GM18507 (cell line): ENCODE measurements at regions not wholly inside any gene's neighbourhood (a gene's known extent, or its start where the extent isn't known, plus 50 kb on each side); places are given as distances from the start of the nearest gene placed in this dataset.
"Not testable (repeated sequence)": the region's sequence is repeated elsewhere in the genome, so short reads cannot be mapped to it uniquely, and the experiment has no call there.

Experiments
- DNase-seq: peaks from one replicate; pipeline ENCODE4 v3.0.0; 2011; ENCODE audit warnings: low read depth; ENCODE audit not compliant: insufficient read length; ENCODE audit errors: extremely low spot score
- FAIRE-seq: peaks from 2 replicates; lab custom pipeline; 2011; peaks lifted over from hg19 to GRCh38; lab: Jason Lieb, UNC

- not testable (repeated sequence) for FAIRE-seq
These were observed 119.2 kb downstream of the SEPTIN14 start for GRCh38 chr7:55743454-55743717.

GRCh38 chr7:55742651-55743453, 119.7 kb downstream of the SEPTIN14 start:
- DNase-seq, FAIRE-seq: not testable (repeated sequence)

More at GRCh38 chr7:55743454-55743717, 119.2 kb downstream of the SEPTIN14 start:
- DNase-seq: not testable (repeated sequence)

GRCh38 chr7:55741721-55742631, 120.6 kb downstream of the SEPTIN14 start:
- not testable (repeated sequence) for DNase-seq, FAIRE-seq

- not testable (repeated sequence) for FAIRE-seq, DNase-seq
These were observed 121.8 kb downstream of the SEPTIN14 start for GRCh38 chr7:55740633-55741250.

- FAIRE-seq: not testable (repeated sequence)
These were observed 122.5 kb downstream of the SEPTIN14 start for GRCh38 chr7:55740053-55740452.

GRCh38 chr7:55736641-55737221, 125.8 kb downstream of the SEPTIN14 start:
- FAIRE-seq, DNase-seq: not testable (repeated sequence)

More at GRCh38 chr7:55740053-55740452, 122.5 kb downstream of the SEPTIN14 start:
- DNase-seq: not testable (repeated sequence)

GRCh38 chr7:55733241-55734140, 129.1 kb downstream of the SEPTIN14 start:
- no peak for DNase-seq
- FAIRE-seq: no peak

- FAIRE-seq (no peak), DNase-seq (no peak)
These were observed 130.6 kb downstream of the SEPTIN14 start for GRCh38 chr7:55731931-55732330.

- no peak for FAIRE-seq
- no peak for DNase-seq
These were observed 132.4 kb downstream of the SEPTIN14 start for GRCh38 chr7:55730197-55730596.

GRCh38 chr7:55723621-55723941, 139.0 kb downstream of the SEPTIN14 start:
- no peak for DNase-seq
- no peak for FAIRE-seq

GRCh38 chr7:55722874-55723620, 139.5 kb downstream of the SEPTIN14 start:
- not testable (repeated sequence) for DNase-seq
- peak; percentile 87 for FAIRE-seq

- not testable (repeated sequence) for DNase-seq, FAIRE-seq
These were observed 141.5 kb downstream of the SEPTIN14 start for GRCh38 chr7:55721004-55721403.

GRCh38 chr7:55715247-55715867, 143.1 kb upstream of the VOPP1 start:
- DNase-seq, FAIRE-seq: not testable (repeated sequence)

- DNase-seq, FAIRE-seq: not testable (repeated sequence)
These were observed 142.1 kb upstream of the VOPP1 start for GRCh38 chr7:55714370-55714769.

GRCh38 chr7:55710312-55710711, 138.0 kb upstream of the VOPP1 start:
- FAIRE-seq, DNase-seq: not testable (repeated sequence)

- FAIRE-seq, DNase-seq: not testable (repeated sequence)
These were observed 135.7 kb upstream of the VOPP1 start for GRCh38 chr7:55708028-55708427.

GRCh38 chr7:55707410-55707809, 135.1 kb upstream of the VOPP1 start:
- FAIRE-seq, DNase-seq: not testable (repeated sequence)
